GM12892 (cell line): ENCODE measurements at regions not wholly inside any gene's neighbourhood (a gene's known extent, or its start where the extent isn't known, plus 50 kb on each side); places are given as distances from the start of the nearest gene placed in this dataset.

Source experiments
- DNase-seq: peaks from one replicate; pipeline ENCODE4 v3.0.0; 2011; ENCODE audit not compliant: insufficient read length
- FAIRE-seq: peaks from 2 replicates; lab custom pipeline; 2011; peaks lifted over from hg19 to GRCh38; lab: Jason Lieb, UNC
- POLR2A ChIP-seq: IDR thresholded peaks from 2 replicates; pipeline ENCODE4 v1.6.1; 2011; ENCODE audit warnings: low read depth, low read length, control low read depth
- POLR2AphosphoS5 ChIP-seq: IDR thresholded peaks from 2 replicates; pipeline ENCODE4 v1.6.1; 2011; ENCODE audit warnings: low read depth, low read length, control low read depth
- TAF1 ChIP-seq: IDR thresholded peaks from 2 replicates; pipeline ENCODE4 v1.6.1; 2011; ENCODE audit warnings: low read depth, mild to moderate bottlenecking, control low read depth, low read length, borderline replicate concordance

- FAIRE-seq (no peak), DNase-seq (no peak)
- no peak for TF ChIP-seq POLR2AphosphoS5
- no peak for TF ChIP-seq POLR2A
- TF ChIP-seq TAF1 = no peak
These were observed 923.1 kb upstream of the TMPRSS15 start for GRCh38 chr21:19326531-19327319.

- TF ChIP-seq POLR2A (no peak), TAF1 (no peak), POLR2AphosphoS5 (no peak)
- DNase-seq (no peak), FAIRE-seq (no peak)
These were observed 925.4 kb upstream of the TMPRSS15 start for GRCh38 chr21:19328954-19329353.

DNA sequence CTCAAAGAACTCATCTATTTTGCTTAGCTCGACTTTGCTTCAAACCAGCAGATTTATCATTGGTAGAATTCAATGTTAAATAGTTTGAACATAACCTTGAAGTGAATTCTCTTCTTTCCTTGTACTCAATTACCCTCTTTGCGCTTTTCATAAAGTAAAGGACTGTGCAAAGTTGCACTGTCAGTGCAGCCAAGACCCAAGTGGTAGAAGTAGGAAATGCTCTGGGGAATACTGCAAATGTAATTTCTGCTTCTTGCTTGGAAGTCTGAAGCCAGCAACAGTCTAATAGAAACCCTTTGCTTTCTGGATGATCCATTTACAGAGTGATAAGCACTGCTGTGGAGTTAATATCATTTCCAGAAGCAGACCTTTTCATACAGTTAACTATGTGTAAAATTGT, 936.7 kb upstream of the TMPRSS15 start:
- no peak for FAIRE-seq
- no peak for DNase-seq
- no peak for TF ChIP-seq POLR2A

GRCh38 chr21:19340954-19341353, 937.4 kb upstream of the TMPRSS15 start:
- DNase-seq (no peak), FAIRE-seq (no peak)
- TF ChIP-seq POLR2A = no peak
- TF ChIP-seq TAF1 = no peak
- no peak for TF ChIP-seq POLR2AphosphoS5

DNA sequence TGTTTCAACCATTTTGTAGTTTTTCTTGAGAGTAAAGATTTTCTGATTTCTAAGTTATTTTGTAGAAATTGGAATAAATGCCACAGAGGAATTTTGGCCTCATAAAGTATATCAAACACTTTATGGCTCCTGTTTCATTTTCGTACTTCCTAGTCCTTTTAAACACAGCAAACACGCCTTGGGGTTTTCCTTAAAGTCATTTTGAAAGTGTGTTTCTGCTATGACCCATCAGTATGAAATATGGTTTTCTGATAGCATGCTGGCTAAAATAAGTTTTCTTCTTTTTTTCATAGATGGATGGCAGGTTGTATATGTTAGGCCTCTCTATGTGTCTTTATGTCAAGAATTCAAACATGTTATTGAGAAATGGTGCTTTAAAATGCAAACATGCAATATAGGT, 940.1 kb upstream of the TMPRSS15 start:
- DNase-seq = no peak
- no peak for FAIRE-seq
- TF ChIP-seq POLR2AphosphoS5 (no peak), POLR2A (no peak), TAF1 (no peak)

DNA sequence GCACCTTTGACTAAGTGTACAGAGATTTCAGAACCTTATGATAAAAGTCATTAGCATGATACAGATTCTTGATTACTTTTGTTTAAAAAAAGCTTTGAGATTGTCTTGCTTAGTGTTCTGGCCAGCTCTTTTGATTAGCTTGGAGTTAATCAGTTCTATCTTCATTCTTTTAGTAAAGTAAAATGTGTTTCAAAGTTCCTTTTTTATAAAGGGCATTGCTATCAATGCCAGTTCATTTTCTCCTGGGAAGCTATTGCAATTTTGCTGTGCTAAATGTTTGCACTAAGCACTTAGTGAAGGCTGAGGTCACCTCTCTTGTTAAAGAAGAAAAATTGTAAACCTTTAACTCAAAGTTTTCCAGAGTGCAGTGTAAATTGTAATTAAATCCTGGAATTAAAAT, 946.7 kb upstream of the TMPRSS15 start:
- FAIRE-seq (no peak), DNase-seq (no peak)
- TF ChIP-seq TAF1 (no peak), POLR2A (no peak), POLR2AphosphoS5 (no peak)

DNA sequence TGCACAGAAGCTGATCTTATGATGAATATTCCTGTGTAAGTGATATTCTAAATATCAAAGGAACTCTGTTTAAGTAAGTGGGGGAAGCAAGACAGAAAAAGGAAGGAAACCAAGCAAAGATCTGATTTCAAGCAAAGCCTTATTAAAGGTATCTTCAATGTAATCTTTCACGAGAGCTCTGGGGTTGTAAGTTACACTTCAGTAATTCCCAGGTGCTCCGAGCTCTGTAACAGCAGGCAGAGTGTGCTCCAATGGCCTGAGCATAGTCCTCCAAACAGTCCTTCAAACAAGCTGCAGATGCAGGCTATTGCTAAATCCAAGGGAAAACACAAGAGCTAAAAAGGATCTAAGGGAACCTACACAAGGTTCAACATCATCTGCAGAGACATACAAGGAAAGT, 949.7 kb upstream of the TMPRSS15 start:
- TF ChIP-seq POLR2A (no peak), POLR2AphosphoS5 (no peak), TAF1 (no peak)
- FAIRE-seq (no peak), DNase-seq (no peak)

DNA sequence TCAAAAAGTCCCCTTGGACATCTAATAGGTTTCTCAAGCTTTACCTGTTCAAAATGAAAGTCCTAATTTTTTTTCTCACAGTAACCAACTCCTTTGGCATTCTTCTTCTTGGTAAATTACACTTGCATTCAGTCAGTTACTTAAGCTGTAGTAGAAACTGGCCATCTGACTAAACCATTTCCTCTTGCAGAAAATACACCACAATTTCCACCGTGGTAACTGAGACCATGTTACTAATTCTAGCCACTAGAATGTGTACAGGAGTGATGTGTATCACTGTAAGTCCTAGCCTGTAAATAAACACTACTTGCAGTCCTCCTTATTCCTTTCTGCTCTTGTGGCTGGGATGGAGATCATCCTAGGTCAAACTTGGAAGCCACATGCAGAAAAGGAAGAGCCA, 965.4 kb upstream of the TMPRSS15 start:
- no peak for DNase-seq
- FAIRE-seq = no peak
- TF ChIP-seq POLR2AphosphoS5 (no peak), TAF1 (no peak), POLR2A (no peak)

DNA sequence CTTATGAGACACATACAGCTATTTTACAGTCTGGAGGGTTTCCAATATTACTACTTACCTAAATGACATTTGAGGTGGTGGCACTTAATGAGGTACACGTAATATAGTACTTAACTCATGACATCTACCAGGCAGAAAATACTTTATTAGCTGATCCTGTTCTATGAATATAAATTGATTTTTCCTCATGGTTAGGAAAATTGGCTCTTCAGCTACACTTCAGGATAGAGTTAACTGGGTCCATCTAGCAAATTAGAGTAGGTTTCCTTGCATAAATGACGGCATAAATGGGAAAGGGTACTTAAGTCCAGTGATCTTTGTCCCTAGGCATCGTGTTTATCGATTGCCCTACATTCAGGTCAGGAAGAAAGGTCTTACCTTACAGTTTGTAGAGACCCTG, 988.8 kb upstream of the TMPRSS15 start:
- TF ChIP-seq POLR2AphosphoS5 (no peak), POLR2A (no peak), TAF1 (no peak)
- DNase-seq (no peak), FAIRE-seq (no peak)

GRCh38 chr21:19400223-19400770, 996.7 kb upstream of the TMPRSS15 start:
- FAIRE-seq (no peak), DNase-seq (no peak)
- TF ChIP-seq POLR2A (no peak), TAF1 (no peak), POLR2AphosphoS5 (no peak)

DNA sequence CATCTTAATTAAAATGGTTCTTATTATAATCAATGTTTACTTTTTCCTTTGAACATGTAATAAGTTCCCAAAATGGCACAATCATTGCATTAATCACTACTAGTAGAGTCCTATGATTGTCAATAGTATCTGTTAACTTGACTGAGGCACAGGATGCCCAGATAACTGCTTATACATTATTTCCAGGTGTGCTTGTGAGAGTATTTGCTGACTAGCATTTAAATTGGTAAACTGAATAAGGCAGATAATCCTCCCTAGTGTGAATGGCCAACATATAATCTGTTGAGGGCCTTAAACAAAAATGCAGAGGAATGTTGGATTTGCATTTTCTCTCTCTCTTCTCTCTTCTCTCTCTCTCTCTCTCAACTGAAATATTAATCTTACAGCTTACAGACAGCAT, 999.3 kb upstream of the TMPRSS15 start:
- DNase-seq (no peak), FAIRE-seq (no peak)
- TF ChIP-seq TAF1 = no peak
- no peak for TF ChIP-seq POLR2AphosphoS5
- no peak for TF ChIP-seq POLR2A

- no peak for DNase-seq
- FAIRE-seq = no peak
- TF ChIP-seq TAF1 = no peak
- no peak for TF ChIP-seq POLR2A
- no peak for TF ChIP-seq POLR2AphosphoS5
These were observed 1001.7 kb upstream of the TMPRSS15 start for GRCh38 chr21:19405326-19405725.

DNA sequence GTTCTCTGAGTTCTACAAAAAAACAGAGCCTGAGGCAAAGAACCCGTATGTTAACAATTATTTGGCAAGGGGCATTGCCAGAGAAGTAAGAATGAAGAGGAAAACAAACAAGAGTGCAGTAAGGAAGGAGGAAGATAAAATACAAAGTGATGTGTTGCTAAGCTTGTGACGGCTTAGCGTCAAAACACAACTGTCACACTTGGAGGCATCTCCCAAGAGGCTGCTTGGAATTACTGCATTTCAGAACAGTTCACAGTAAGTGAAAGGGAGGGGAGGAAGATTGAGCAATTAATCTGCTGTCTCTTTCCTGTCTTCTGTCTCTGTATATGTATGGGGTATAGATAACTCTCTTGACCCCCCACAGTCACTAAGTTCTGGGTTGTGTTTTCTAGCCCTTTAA, 1017.0 kb upstream of the TMPRSS15 start:
- TF ChIP-seq POLR2AphosphoS5 = no peak
- TF ChIP-seq TAF1 = no peak
- no peak for TF ChIP-seq POLR2A
- DNase-seq (no peak), FAIRE-seq (no peak)

DNA sequence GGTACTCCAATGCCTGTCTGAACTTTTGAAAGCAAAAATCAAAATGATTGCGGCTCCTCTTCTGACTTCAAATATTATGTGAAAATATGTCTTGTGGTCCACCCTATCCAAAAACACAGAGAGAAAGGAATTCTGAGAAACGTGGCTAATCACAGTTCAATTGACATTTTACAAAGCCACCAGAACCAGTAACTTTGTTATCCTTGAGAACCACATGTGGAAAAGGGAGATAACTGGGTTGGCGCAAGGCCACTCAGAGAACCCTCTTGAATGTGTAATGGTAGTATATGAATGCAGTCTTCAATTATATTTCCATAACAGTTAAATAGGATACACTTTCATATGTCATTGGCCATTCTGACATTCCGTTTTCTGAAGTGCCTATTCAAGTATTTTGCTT, 1030.0 kb upstream of the TMPRSS15 start:
- FAIRE-seq (no peak), DNase-seq (no peak)
- TF ChIP-seq TAF1 = no peak
- TF ChIP-seq POLR2A = no peak
- no peak for TF ChIP-seq POLR2AphosphoS5
